Type B pancreatic cell (in vitro differentiated cells): ENCODE measurements at regions not wholly inside any gene's neighbourhood (a gene's known extent, or its start where the extent isn't known, plus 50 kb on each side); places are given as distances from the start of the nearest gene placed in this dataset.

Experiments used
- DNase-seq: peaks from one replicate; pipeline ENCODE4 v3.0.0; 2021; ENCODE audit warnings: mixed read lengths; ENCODE audit not compliant: unreplicated experiment; ENCODE audit errors: extremely low spot score
- H3K27ac Mint-ChIP-seq: 2 replicates; pipeline ENCODE4 v1.8.0; 2021; ENCODE audit warnings: mild to moderate bottlenecking, mixed read lengths
- H3K27me3 Mint-ChIP-seq: 2 replicates; pipeline ENCODE4 v1.8.0; 2021; ENCODE audit warnings: mixed read lengths
- H3K36me3 Mint-ChIP-seq: 2 replicates; pipeline ENCODE4 v1.8.0; 2021; ENCODE audit warnings: mixed read lengths
- H3K4me1 Mint-ChIP-seq: one replicate; pipeline ENCODE4 v1.8.0; 2021; ENCODE audit warnings: mixed read lengths; ENCODE audit not compliant: unreplicated experiment
- H3K4me3 Mint-ChIP-seq: 2 replicates; pipeline ENCODE4 v1.8.0; 2021; ENCODE audit warnings: mild to moderate bottlenecking, mixed read lengths
- H3K9me3 Mint-ChIP-seq: 2 replicates; pipeline ENCODE4 v1.8.0; 2021; ENCODE audit warnings: mixed read lengths
- TF ChIP-seq, protein P1 (sequence below): fragments of 200-600 bp; sonication (generic); conservative IDR thresholded peaks from 2 replicates; pipeline ENCODE4 v1.5.0; 2021; ENCODE audit warnings: antibody characterized with exemption, mild to moderate bottlenecking

DNA sequence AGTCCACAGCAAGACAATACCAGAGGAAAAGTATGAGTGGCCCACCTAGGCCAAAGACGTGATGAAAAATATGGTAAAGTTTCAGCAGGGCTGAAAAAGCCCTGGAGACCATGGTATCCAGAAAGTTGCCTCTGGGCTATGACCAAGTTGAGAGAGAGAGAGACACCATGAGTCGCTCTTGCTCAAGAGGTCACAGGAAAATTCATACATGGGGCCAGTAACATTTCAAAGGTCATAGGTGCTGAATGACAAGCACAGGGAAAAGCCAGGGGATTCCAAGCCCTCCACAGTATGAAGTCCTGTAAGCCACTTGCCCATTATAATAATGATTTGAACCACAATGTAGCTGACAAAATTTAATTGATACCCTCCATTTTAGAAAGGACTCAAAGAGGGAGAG is 657.7 kb upstream of the CITED2 start:
- Mint-ChIP-seq H3K36me3 (peaks cover 14% of the 10 kb centered on the region), H3K27me3 (no peaks in the 10 kb centered on the region), H3K9me3 (peaks cover 23% of the 10 kb centered on the region), H3K27ac (no peak overlapping the region), H3K4me3 (no peak overlapping the region), H3K4me1 (peaks cover 15% of the 10 kb centered on the region)
- TF ChIP-seq, protein P1, sequence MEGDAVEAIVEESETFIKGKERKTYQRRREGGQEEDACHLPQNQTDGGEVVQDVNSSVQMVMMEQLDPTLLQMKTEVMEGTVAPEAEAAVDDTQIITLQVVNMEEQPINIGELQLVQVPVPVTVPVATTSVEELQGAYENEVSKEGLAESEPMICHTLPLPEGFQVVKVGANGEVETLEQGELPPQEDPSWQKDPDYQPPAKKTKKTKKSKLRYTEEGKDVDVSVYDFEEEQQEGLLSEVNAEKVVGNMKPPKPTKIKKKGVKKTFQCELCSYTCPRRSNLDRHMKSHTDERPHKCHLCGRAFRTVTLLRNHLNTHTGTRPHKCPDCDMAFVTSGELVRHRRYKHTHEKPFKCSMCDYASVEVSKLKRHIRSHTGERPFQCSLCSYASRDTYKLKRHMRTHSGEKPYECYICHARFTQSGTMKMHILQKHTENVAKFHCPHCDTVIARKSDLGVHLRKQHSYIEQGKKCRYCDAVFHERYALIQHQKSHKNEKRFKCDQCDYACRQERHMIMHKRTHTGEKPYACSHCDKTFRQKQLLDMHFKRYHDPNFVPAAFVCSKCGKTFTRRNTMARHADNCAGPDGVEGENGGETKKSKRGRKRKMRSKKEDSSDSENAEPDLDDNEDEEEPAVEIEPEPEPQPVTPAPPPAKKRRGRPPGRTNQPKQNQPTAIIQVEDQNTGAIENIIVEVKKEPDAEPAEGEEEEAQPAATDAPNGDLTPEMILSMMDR = no peak
- DNase-seq = no peak

DNA sequence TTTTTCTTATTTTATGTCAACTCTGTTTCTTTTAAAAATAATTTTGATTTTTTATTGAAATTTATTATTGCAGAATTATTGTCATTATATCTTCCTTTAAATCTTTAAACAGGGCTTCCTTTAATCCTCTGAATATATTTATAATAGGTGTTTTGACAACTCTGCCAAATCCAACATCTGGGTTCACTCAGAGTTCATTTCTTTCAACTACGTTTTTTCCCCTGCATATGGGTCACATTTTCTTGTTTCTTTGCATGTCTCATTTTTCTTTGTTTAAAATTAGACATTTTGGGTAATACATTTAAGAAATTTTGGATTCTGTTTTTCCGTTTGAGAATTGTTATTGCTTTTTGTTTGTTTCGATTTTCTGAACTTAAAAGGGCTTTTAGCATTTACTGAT is 655.1 kb upstream of the CITED2 start:
- no peaks in the 10 kb centered on the region for H3K27me3 Mint-ChIP-seq
- H3K36me3 Mint-ChIP-seq = peaks cover 14% of the 10 kb centered on the region
- TF ChIP-seq, protein P1 = no peak
- H3K9me3 Mint-ChIP-seq = peaks cover 23% of the 10 kb centered on the region
- DNase-seq = no peak
- no peak overlapping the region for H3K4me3 Mint-ChIP-seq
- H3K27ac Mint-ChIP-seq = no peak overlapping the region
- peaks cover 15% of the 10 kb centered on the region for H3K4me1 Mint-ChIP-seq

DNA sequence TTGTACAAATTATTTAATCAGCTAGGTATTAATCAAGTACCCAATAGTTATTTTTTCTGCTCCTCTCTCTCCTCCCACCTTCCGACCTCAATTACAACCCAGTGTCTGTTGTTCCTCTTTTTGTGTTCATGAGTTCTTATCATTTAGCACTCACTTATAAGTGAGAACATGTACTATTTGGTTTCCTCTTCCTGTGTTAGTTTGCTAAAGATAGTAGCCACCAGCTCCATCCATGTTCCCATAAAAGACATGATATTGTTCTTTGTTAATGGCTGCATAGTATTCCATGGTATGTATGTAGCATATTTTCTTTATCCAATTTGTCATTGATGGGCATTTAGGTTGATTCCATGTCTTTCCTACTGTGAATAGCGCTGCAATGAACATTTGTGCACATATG is 652.8 kb upstream of the CITED2 start:
- H3K27me3 Mint-ChIP-seq = no peaks in the 10 kb centered on the region
- no peak overlapping the region for H3K27ac Mint-ChIP-seq
- H3K36me3 Mint-ChIP-seq = peaks cover 14% of the 10 kb centered on the region
- H3K4me1 Mint-ChIP-seq = peaks cover 15% of the 10 kb centered on the region
- H3K4me3 Mint-ChIP-seq = no peak overlapping the region
- peaks cover 28% of the 10 kb centered on the region for H3K9me3 Mint-ChIP-seq
- TF ChIP-seq, protein P1 = no peak
- DNase-seq = no peak

DNA sequence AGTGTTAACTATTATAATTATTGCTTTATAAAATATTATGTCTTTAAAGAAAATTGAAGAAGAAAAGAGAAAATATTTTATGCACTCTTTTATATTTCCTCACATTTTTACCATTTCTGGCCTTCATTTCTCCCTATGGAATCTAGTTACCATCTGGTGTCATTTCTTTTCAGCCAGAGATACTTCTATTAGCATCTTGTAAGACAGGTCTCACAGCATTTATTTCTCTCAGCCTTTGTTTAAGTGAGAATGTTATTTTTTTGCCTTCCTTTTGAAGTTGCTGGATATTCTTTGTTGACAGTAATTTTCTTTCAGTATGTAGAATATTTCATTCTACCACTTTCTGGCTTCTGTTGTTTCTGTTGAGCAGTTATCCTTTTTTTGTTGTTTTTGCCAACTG is 652.1 kb upstream of the CITED2 start:
- H3K27ac Mint-ChIP-seq = no peak overlapping the region
- H3K36me3 Mint-ChIP-seq = peaks cover 14% of the 10 kb centered on the region
- H3K27me3 Mint-ChIP-seq = no peaks in the 10 kb centered on the region
- H3K4me3 Mint-ChIP-seq = no peak overlapping the region
- DNase-seq = no peak
- peaks cover 15% of the 10 kb centered on the region for H3K4me1 Mint-ChIP-seq
- TF ChIP-seq, protein P1 = no peak
- peaks cover 28% of the 10 kb centered on the region for H3K9me3 Mint-ChIP-seq

DNA sequence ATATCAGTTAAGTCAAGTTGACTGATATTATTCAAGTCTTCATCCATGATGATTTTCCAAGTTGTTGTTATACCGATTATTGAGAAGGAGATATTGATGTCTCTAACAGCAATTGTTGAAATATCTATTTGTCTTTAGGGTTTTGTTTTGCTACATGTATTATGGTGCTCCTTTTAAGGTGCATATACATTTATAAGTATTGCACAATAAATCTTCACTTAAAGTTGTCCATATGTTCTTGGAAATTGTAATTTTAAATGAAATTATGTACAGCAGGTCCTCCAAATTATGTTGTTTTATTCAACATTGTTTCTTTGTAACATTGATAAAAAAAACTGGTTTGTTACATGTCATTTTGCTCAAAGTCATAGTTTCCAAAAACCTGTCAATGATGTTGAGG is 650.7 kb upstream of the CITED2 start:
- Mint-ChIP-seq H3K4me1 (peaks cover 15% of the 10 kb centered on the region), H3K4me3 (no peak overlapping the region), H3K27ac (no peak overlapping the region), H3K9me3 (peaks cover 35% of the 10 kb centered on the region), H3K36me3 (peaks cover 21% of the 10 kb centered on the region), H3K27me3 (no peaks in the 10 kb centered on the region)
- TF ChIP-seq, protein P1 = no peak
- no peak for DNase-seq

DNA sequence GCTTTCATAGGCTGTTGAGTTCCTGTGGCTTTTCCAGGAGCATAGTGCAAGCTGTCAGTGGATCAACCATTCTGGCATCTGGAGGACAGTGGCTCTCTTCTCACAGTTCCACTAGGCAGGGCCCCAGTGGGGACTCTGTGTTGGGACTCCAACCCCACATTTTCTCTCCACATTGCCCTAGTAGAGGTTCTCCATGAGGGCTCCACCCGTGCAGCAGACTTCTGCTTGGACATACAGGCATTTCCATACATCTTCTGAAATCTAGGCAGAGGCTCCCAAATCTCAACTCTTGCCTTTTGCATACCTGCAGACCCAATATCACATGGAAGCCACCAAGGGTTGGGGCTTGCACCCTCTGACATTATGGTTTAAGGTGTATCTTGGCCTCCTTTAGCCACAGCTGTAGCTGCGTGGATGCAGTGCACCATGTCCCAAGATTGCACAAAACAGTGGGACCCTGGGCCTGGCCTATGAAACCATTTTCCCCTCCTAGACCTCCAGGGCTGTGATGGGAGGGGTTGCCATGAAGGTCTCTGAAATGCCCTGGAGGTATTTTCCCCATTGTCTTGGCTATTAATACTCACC is 645.9 kb upstream of the CITED2 start:
- Mint-ChIP-seq H3K4me3 (no peak overlapping the region), H3K4me1 (no peaks in the 10 kb centered on the region), H3K9me3 (peaks cover 26% of the 10 kb centered on the region), H3K27me3 (no peaks in the 10 kb centered on the region), H3K27ac (no peak overlapping the region), H3K36me3 (peaks cover 12% of the 10 kb centered on the region)
- TF ChIP-seq, protein P1 = no peak
- DNase-seq = no peak
